ENCODE measurements at regions not wholly inside any gene's neighbourhood (a gene's known extent, or its start where the extent isn't known, plus 50 kb on each side); places are given as distances from the start of the nearest gene placed in this dataset.

DNA sequence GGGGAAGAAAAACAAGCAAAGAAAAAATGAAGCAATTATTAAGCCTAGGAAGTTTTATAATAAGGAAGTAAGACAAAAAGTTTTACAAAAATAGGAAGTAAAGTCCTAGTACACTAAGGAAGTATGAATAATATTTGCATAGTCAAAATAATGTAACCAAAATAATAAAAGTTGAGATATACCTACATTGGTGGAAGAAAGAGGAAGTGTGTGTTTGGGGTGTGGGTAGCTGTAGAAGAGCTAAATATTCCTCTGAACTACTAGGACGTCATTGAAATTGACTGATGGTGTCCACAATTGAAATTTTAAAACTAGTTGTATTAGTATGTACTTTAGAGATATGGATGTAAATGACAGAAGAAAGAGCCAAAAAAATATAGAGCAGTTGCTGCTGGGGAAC lies 228.4 kb upstream of the OTX2 start:
- no peak for TF ChIP-seq POLR2AphosphoS5 (IDR thresholded peaks at IDR 0.05)
- TF ChIP-seq POLR2A (IDR thresholded peaks at IDR 0.05): no peak

All from spleen (tissue), 3 donors.